GM12878 (cell line): ENCODE measurements at regions not wholly inside any gene's neighbourhood (a gene's known extent, or its start where the extent isn't known, plus 50 kb on each side); places are given as distances from the start of the nearest gene placed in this dataset.

ENCODE experiments used
- ATAC-seq: fragments of 200-7000 bp; cut with Tn5 transposase; 3 replicates; pipeline ENCODE4 v1.9.1; 2020; ENCODE audit warnings: mild to moderate bottlenecking, moderate library complexity
- BruUV-seq: library from RNA; stranded (reverse); fragments of 400-500 nt; replicated peaks from 2 replicates; lab custom pipeline; 2021; lab: Mats Ljungman, UMichigan
- CTCF ChIA-PET: fragments of 300-600 bp; sonication (Branson Sonifier 250); formaldehyde crosslinking; extraction: SDS; loops from one replicate; lab custom pipeline; 2021; ENCODE audit warnings: inconsistent platforms; lab: Yijun Ruan, JAX
- POLR2A ChIA-PET: fragments of 350-600 bp; formaldehyde crosslinking; extraction: SDS; loops from one replicate; lab custom pipeline; 2021; ENCODE audit warnings: inconsistent platforms; lab: Charles Lee
- RAD21 ChIA-PET: fragments of 300-600 bp; sonication (Branson Sonifier 250); formaldehyde crosslinking; loops from one replicate; lab custom pipeline; 2023; ENCODE audit warnings: antibody characterized with exemption; ENCODE audit not compliant: unreplicated experiment; lab: Charles Lee
- SMC1A ChIA-PET: fragments of 300-600 bp; sonication (Branson Sonifier 250); formaldehyde crosslinking; loops from one replicate; lab custom pipeline; 2023; ENCODE audit not compliant: unreplicated experiment, uncharacterized antibody; lab: Charles Lee
- DNase-seq: peaks from one replicate; pipeline ENCODE4 v3.0.0-alpha.2; 2011; ENCODE audit warnings: low read depth, low spot score
- FAIRE-seq: peaks from 3 replicates; lab custom pipeline; 2011; peaks lifted over from hg19 to GRCh38; lab: Jason Lieb, UNC
- H2AFZ ChIP-seq: 2 replicates; pipeline ENCODE4 v1.6.0; 2011; ENCODE audit warnings: low read depth, low read length, control low read depth; ENCODE audit not compliant: control insufficient read depth
- H3K27ac ChIP-seq: 2 replicates; pipeline ENCODE4 v1.5.1; 2011; ENCODE audit warnings: control low read depth; ENCODE audit not compliant: control insufficient read depth, insufficient read depth
- H3K27me3 ChIP-seq, 2 experiments: replicated peaks in 1 of 2; 2 replicates each; pipeline versions ENCODE4 v1.6.0 to v1.6.1; 2011; ENCODE audit warnings: low read length in 1 of 2; ENCODE audit not compliant: control insufficient read depth in 2 of 2, insufficient read depth in 2 of 2
- H3K36me3 ChIP-seq, 2 experiments: 2 replicates each; pipeline ENCODE4 v1.5.1; 2011; ENCODE audit warnings: low read length in 1 of 2; ENCODE audit not compliant: control insufficient read depth in 2 of 2, insufficient read depth in 2 of 2
- H3K4me1 ChIP-seq: 2 replicates; pipeline ENCODE4 v1.6.1; 2011; ENCODE audit warnings: mild to moderate bottlenecking, low read length, moderate library complexity, mixed read lengths; ENCODE audit not compliant: control insufficient read depth, insufficient read depth
- H3K4me2 ChIP-seq: 2 replicates; pipeline ENCODE4 v1.6.0; 2011; ENCODE audit warnings: control low read depth; ENCODE audit not compliant: control insufficient read depth, insufficient read depth
- H3K4me3 ChIP-seq: fragments of 200-600 bp; sonication (generic); 2 replicates; pipeline ENCODE4 v1.5.1; 2016
- H3K79me2 ChIP-seq: 2 replicates; pipeline ENCODE4 v1.6.0; 2011; ENCODE audit warnings: low read length; ENCODE audit not compliant: control insufficient read depth, insufficient read depth
- H3K9ac ChIP-seq: 2 replicates; pipeline ENCODE4 v1.8.0; 2011; ENCODE audit warnings: low read length, control low read depth, mixed read lengths; ENCODE audit not compliant: control insufficient read depth, insufficient read depth
- H3K9me3 ChIP-seq: replicated peaks from 3 replicates; pipeline ENCODE4 v1.5.1; 2011; ENCODE audit warnings: mild to moderate bottlenecking, low read length; ENCODE audit not compliant: control insufficient read depth, insufficient read depth
- H4K20me1 ChIP-seq: 2 replicates; pipeline ENCODE4 v1.6.0; 2011; ENCODE audit not compliant: control insufficient read depth, insufficient read depth
- CBX3 ChIP-seq: fragments of 200-600 bp; sonication (generic); IDR thresholded peaks from 2 replicates; pipeline ENCODE4 v1.6.1; 2016; ENCODE audit warnings: low read depth, borderline replicate concordance
- ETV6 ChIP-seq, 2 experiments: fragments of 450-650 bp in 1 of 2; IDR thresholded peaks in 1 of 2; conservative IDR thresholded peaks in 1 of 2; 2 replicates each; pipeline ENCODE4 v1.6.1; 2014; ENCODE audit warnings: antibody characterized with exemption in 1 of 2, borderline replicate concordance in 1 of 2, low read depth in 1 of 2, mild to moderate bottlenecking in 1 of 2, moderate library complexity in 1 of 2
- HCFC1 ChIP-seq: fragments of 150-350 bp; IDR thresholded peaks from 2 replicates; pipeline ENCODE4 v1.6.1; 2014; ENCODE audit warnings: low read length
- HSF1 ChIP-seq: fragments of 150-350 bp; IDR thresholded peaks from 2 replicates; pipeline ENCODE4 v1.6.1; 2014; ENCODE audit warnings: mild to moderate bottlenecking, low read depth, low read length
- IKZF1 ChIP-seq: fragments of 450-650 bp; conservative IDR thresholded peaks from 2 replicates; pipeline ENCODE4 v1.6.1; 2017; ENCODE audit warnings: antibody characterized with exemption, mild to moderate bottlenecking
- SMARCA5 ChIP-seq: fragments of 450-650 bp; IDR thresholded peaks from 2 replicates; pipeline ENCODE4 v1.6.1; 2017; ENCODE audit warnings: mild to moderate bottlenecking
- SMC3 ChIP-seq: IDR thresholded peaks from 2 replicates; pipeline ENCODE4 v1.6.1; 2011; ENCODE audit warnings: low read length, improper control_type of control experiment, borderline replicate concordance
- WGBS: methylation state at CpG from one replicate; pipeline ENCODE4 v1.1.6; 2016; ENCODE audit warnings: low lambda C conversion rate; ENCODE audit not compliant: insufficient replicate concordance, insufficient coverage; ENCODE audit errors: missing lambda C conversion rate; 5-methylcytosine and 5-hydroxymethylcytosine counted together
- in situ Hi-C: fragments of 300-500 bp; cut with MboI; formaldehyde crosslinking; loops from 9 replicates; pipeline ENCODE4 v1.14.3; 2018; ENCODE audit warnings: mixed read lengths
- intact Hi-C: fragments of 100-400 bp; cut with micrococcal nuclease; formaldehyde crosslinking; loops from one replicate; pipeline ENCODE4 v1.14.2; 2022; ENCODE audit not compliant: unreplicated experiment

- Histone ChIP-seq H3K27me3 (no peaks in the 10 kb centered on the region), H3K36me3 (no peaks in the 10 kb centered on the region), H3K79me2 (no peaks in the 10 kb centered on the region), H3K27ac (no peak overlapping the region), H4K20me1 (no peaks in the 10 kb centered on the region), H3K4me2 (no peak overlapping the region), H2AFZ (no peak overlapping the region), H3K9me3 (no peaks in the 10 kb centered on the region), H3K9ac (no peak overlapping the region), H3K4me3 (no peak overlapping the region), H3K4me1 (no peaks in the 10 kb centered on the region)
- SMC1A ChIA-PET: no interaction called here
- intact Hi-C loops (no loop called here), in situ Hi-C loops (no loop called here)
- RAD21 ChIA-PET: no interaction called here
- 28% methylated on average over 6 of the region's 6 CpGs for WGBS
- CTCF ChIA-PET: no interaction called here
- no peak for ATAC-seq
- no peak for DNase-seq
- POLR2A ChIA-PET: no interaction called here
- no peak for FAIRE-seq
- BruUV-seq: no TSS peak
- no peak for TF ChIP-seq ETV6 (conservative IDR thresholded peaks at IDR 0.05 in 1 of 2, IDR thresholded peaks at IDR 0.05 in 1 of 2; ENCODE audit: borderline replicate concordance in 1 of 2, low read depth in 1 of 2)
- no peak for TF ChIP-seq HSF1
- no peak for TF ChIP-seq CBX3
- no peak for TF ChIP-seq SMC3
- TF ChIP-seq IKZF1: no peak
These were observed 468.3 kb upstream of the RGPD4 start for GRCh38 chr2:107358362-107358761.

- SMC1A ChIA-PET: no interaction called here
- CTCF ChIA-PET: no interaction called here
- Histone ChIP-seq H4K20me1 (no peaks in the 10 kb centered on the region), H3K36me3 (no peaks in the 10 kb centered on the region), H3K4me2 (no peak overlapping the region), H3K79me2 (no peaks in the 10 kb centered on the region), H3K27ac (no peak overlapping the region), H2AFZ (no peak overlapping the region), H3K27me3 (no peaks in the 10 kb centered on the region), H3K4me3 (no peak overlapping the region), H3K9ac (no peak overlapping the region), H3K9me3 (no peaks in the 10 kb centered on the region), H3K4me1 (no peaks in the 10 kb centered on the region)
- FAIRE-seq: no peak
- POLR2A ChIA-PET: no interaction called here
- ATAC-seq: no peak
- DNase-seq: no peak
- in situ Hi-C loops: no loop called here
- no TSS peak for BruUV-seq
- TF ChIP-seq HCFC1 (no peak), IKZF1 (no peak), SMARCA5 (no peak), SMC3 (no peak)
- intact Hi-C loops: no loop called here
- RAD21 ChIA-PET: no interaction called here
- WGBS: 20% methylated on average over 4 of the region's 4 CpGs
These were observed 467.7 kb upstream of the RGPD4 start for GRCh38 chr2:107359021-107359420.
